ENCODE measurements at regions not wholly inside any gene's neighbourhood (a gene's known extent, or its start where the extent isn't known, plus 50 kb on each side); places are given as distances from the start of the nearest gene placed in this dataset.
A peak's percentile ranks its signal among the peaks of the same experiment; 100 is the strongest.

- FAIRE-seq (peak; percentile 93), ATAC-seq (peak; percentile 93), DNase-seq (ENCODE audit: low spot score) (peak; percentile 43)
- Histone ChIP-seq H2AFZ (ENCODE audit: low read length) (no peak overlapping the region), H4K20me1 (ENCODE audit: insufficient read depth, low read length) (no peaks in the 10 kb centered on the region), H3K9ac (ENCODE audit: insufficient read depth, low read depth, low read length) (no peak overlapping the region), H3K4me1 (ENCODE audit: insufficient read depth, low read length) (no peaks in the 10 kb centered on the region), H3K9me3 (ENCODE audit: low read length) (no peaks in the 10 kb centered on the region), H3K27ac (ENCODE audit: extremely low read length, insufficient read depth, low read length) (no peak overlapping the region), H3K27me3 (ENCODE audit: control insufficient read depth in 1 of 2, insufficient read depth in 2 of 2, low read length in 2 of 2) (peaks cover 0 to 6% of the 10 kb centered on the region in 2 experiments; a peak in 1 of 5 replicates), H3K4me2 (ENCODE audit: low read depth, low read length) (no peak overlapping the region), H3K79me2 (ENCODE audit: insufficient read depth, low read length) (no peaks in the 10 kb centered on the region), H3K36me3 (replicated peaks in 1 of 2; ENCODE audit: control insufficient read depth in 1 of 2, insufficient read depth in 2 of 2, low read length in 2 of 2) (no peaks in the 10 kb centered on the region), H3K4me3 (replicated peaks in 1 of 3; ENCODE audit: insufficient read depth in 1 of 3, low read depth in 2 of 3, low read length in 3 of 3) (no peak overlapping the region)
- TF ChIP-seq HDAC6 (IDR thresholded peaks at IDR 0.05; ENCODE audit: low read depth, low read length) (no peak), MYC (CRISPR knock-in tag; IDR thresholded peaks at IDR 0.05; ENCODE audit: borderline replicate concordance) (no peak), ZSCAN12 (CRISPR knock-in tag; IDR thresholded peaks at IDR 0.05) (no peak), GATAD2A (CRISPR knock-in tag; IDR thresholded peaks at IDR 0.05) (0 out of 2 replicates have a peak, but pooled peaks have one; percentile 19), PRDM15 (CRISPR knock-in tag; IDR thresholded peaks at IDR 0.05) (no peak), SMC3 (IDR thresholded peaks at IDR 0.05; ENCODE audit: low read length) (peak; percentile 61; the same call in 1 of the 2 replicates), ZNF550 (CRISPR knock-in tag; IDR thresholded peaks at IDR 0.05; ENCODE audit: borderline replicate concordance) (no peak), SOX5 (CRISPR knock-in tag; IDR thresholded peaks at IDR 0.05; ENCODE audit: borderline replicate concordance) (no peak), CTCF (CRISPR knock-in tag; IDR thresholded peaks at IDR 0.05) (peak; percentile 77), XRCC5 (optimal IDR thresholded peaks at IDR 0.05; ENCODE audit: low read length) (no peak), STAG1 (CRISPR knock-in tag; IDR thresholded peaks at IDR 0.05) (peak; percentile 62)
- intact Hi-C loops (cut with micrococcal nuclease; ENCODE audit: unreplicated experiment): no loop called here
- ChIA-PET POLR2A (no interaction called here), CTCF (ENCODE audit: low intra/inter-chr PET ratio, low total read pairs) (interaction anchor here (1.4 kb wide), 1 partner anchor 963 kb away, joined by 4 read pairs; no protein-coding TSS in a partner anchor)
- no TSS peak for BruUV-seq (replicated peaks)
- whole genome bisulfite sequencing (ENCODE audit: low lambda C conversion rate): 1% methylated on average over 10 of the region's 10 CpGs
- in situ Hi-C loops (cut with HindIII; ENCODE audit: extremely low pct_ligation_motif_present, low pct_unique_long_range_greater_than_20kb): no loop called here
Measured at GRCh38 chr10:118459642-118460193, 117.6 kb upstream of the FAM204A start.
